H1 (cell line): ENCODE measurements at regions not wholly inside any gene's neighbourhood (a gene's known extent, or its start where the extent isn't known, plus 50 kb on each side); places are given as distances from the start of the nearest gene placed in this dataset.

Source experiments
- CTCF ChIA-PET: fragments of 300-600 bp; sonication (Branson Sonifier 250); formaldehyde crosslinking; loops from one replicate; lab custom pipeline; 2021; ENCODE audit not compliant: partially characterized antibody; lab: Charles Lee
- POLR2A ChIA-PET: fragments of 300-600 bp; sonication (Branson Sonifier 250); formaldehyde crosslinking; loops from one replicate; lab custom pipeline; 2021; ENCODE audit warnings: inconsistent platforms; ENCODE audit not compliant: partially characterized antibody; lab: Charles Lee
- DNase-seq, 2 experiments: peaks; one replicate each; pipeline versions ENCODE4 v3.0.0 to v3.0.0-alpha.2; 2010 to 2022; ENCODE audit warnings: low spot score in 2 of 2, low read depth in 1 of 2, mixed read lengths in 1 of 2
- FAIRE-seq: peaks from 2 replicates; lab custom pipeline; 2011; peaks lifted over from hg19 to GRCh38; lab: Jason Lieb, UNC
- H2AFZ ChIP-seq: 2 replicates; pipeline ENCODE4 v1.8.1; 2012; ENCODE audit warnings: low read length, inconsistent platforms
- H2AK5ac ChIP-seq: 2 replicates; pipeline ENCODE4 v1.6.1; 2013; ENCODE audit warnings: low read depth, low read length
- H2BK120ac ChIP-seq: replicated peaks from 2 replicates; pipeline ENCODE3; 2013; ENCODE audit warnings: low read depth, low read length, inconsistent platforms
- H2BK12ac ChIP-seq: 2 replicates; pipeline ENCODE4 v1.6.1; 2013; ENCODE audit warnings: low read depth, low read length
- H2BK15ac ChIP-seq: 2 replicates; pipeline ENCODE4 v1.6.1; 2013; ENCODE audit warnings: low read length
- H2BK20ac ChIP-seq: 2 replicates; pipeline ENCODE4 v1.6.1; 2013; ENCODE audit warnings: low read length
- H2BK5ac ChIP-seq: 2 replicates; pipeline ENCODE4 v1.6.1; 2013; ENCODE audit warnings: low read depth, low read length
- H3K14ac ChIP-seq: 2 replicates; pipeline ENCODE4 v1.6.1; 2013; ENCODE audit warnings: inconsistent platforms; ENCODE audit not compliant: insufficient read length
- H3K18ac ChIP-seq: 2 replicates; pipeline ENCODE4 v1.6.1; 2013; ENCODE audit warnings: low read length; ENCODE audit errors: extremely low read depth
- H3K23ac ChIP-seq: 2 replicates; pipeline ENCODE4 v1.6.1; 2013; ENCODE audit warnings: inconsistent platforms; ENCODE audit not compliant: insufficient read length
- H3K23me2 ChIP-seq: 2 replicates; pipeline ENCODE4 v1.6.1; 2013; ENCODE audit warnings: low read depth, low read length
- H3K27ac ChIP-seq: 2 replicates; pipeline ENCODE4 v1.6.1; 2011; ENCODE audit warnings: low read depth, low read length, inconsistent platforms
- H3K27me3 ChIP-seq, 4 experiments: replicated peaks in 1 of 4; 1 replicate in 1 of 4; 2 replicates in 3 of 4; pipeline versions ENCODE4 v1.6.1 to v1.8.1; 2011 to 2013; ENCODE audit warnings: low read length in 3 of 4, mild to moderate bottlenecking in 3 of 4, inconsistent platforms in 2 of 4, mixed read lengths in 2 of 4, moderate library complexity in 1 of 4; ENCODE audit not compliant: control insufficient read depth in 3 of 4, insufficient read depth in 3 of 4; ENCODE audit errors: extremely low read depth in 1 of 4
- H3K36me3 ChIP-seq, 4 experiments: 2 replicates each; pipeline versions ENCODE4 v1.6.1 to v1.8.1; 2011 to 2013; ENCODE audit warnings: mild to moderate bottlenecking in 4 of 4, low read length in 3 of 4, moderate library complexity in 2 of 4, control low read depth in 1 of 4, inconsistent platforms in 1 of 4; ENCODE audit not compliant: insufficient read depth in 4 of 4, control insufficient read depth in 2 of 4
- H3K4ac ChIP-seq: replicated peaks from 2 replicates; pipeline ENCODE3; 2013; ENCODE audit warnings: low read length, low read depth, mixed read lengths, inconsistent platforms; ENCODE audit not compliant: insufficient read length
- H3K4me1 ChIP-seq, 4 experiments: replicated peaks in 1 of 4; 1 replicate in 1 of 4; 2 replicates in 3 of 4; pipeline versions ENCODE4 v1.6.1 to v1.8.1; 2011 to 2013; ENCODE audit warnings: low read length in 3 of 4, inconsistent platforms in 2 of 4, mixed read lengths in 1 of 4; ENCODE audit not compliant: insufficient read depth in 4 of 4, control insufficient read depth in 3 of 4
- H3K4me2 ChIP-seq, 2 experiments: 2 replicates each; pipeline versions ENCODE4 v1.6.1 to v1.8.1; 2011 to 2013; ENCODE audit warnings: low read depth in 2 of 2, low read length in 2 of 2, control low read depth in 1 of 2, inconsistent platforms in 1 of 2, mild to moderate bottlenecking in 1 of 2; ENCODE audit not compliant: insufficient read depth in 1 of 2
- H3K4me3 ChIP-seq, 4 experiments: fragments of 200-600, 300-600 bp in 1 of 4; sonication (generic), shearing (Covaris generic), sonication (Bioruptor Twin) in 1 of 4; 2 replicates each; pipeline versions ENCODE4 v1.5.1 to v1.8.1; 2011 to 2016; ENCODE audit warnings: low read length in 4 of 4, low read depth in 3 of 4, control low read depth in 2 of 4, inconsistent platforms in 2 of 4, mild to moderate bottlenecking in 2 of 4, mixed read lengths in 1 of 4, moderate library complexity in 1 of 4; ENCODE audit not compliant: insufficient read depth in 2 of 4; ENCODE audit errors: extremely low read depth in 1 of 4
- H3K56ac ChIP-seq: replicated peaks from 2 replicates; pipeline ENCODE3; 2013; ENCODE audit warnings: low read depth, mild to moderate bottlenecking, mixed read lengths, low read length, inconsistent platforms; ENCODE audit not compliant: insufficient read length
- H3K79me1 ChIP-seq: 2 replicates; pipeline ENCODE4 v1.6.1; 2013; ENCODE audit warnings: low read depth, low read length, control low read depth
- H3K79me2 ChIP-seq, 2 experiments: 2 replicates each; pipeline versions ENCODE4 v1.6.1 to v1.8.1; 2012 to 2013; ENCODE audit warnings: low read length in 2 of 2, mild to moderate bottlenecking in 2 of 2, inconsistent platforms in 1 of 2; ENCODE audit not compliant: insufficient read depth in 2 of 2, control insufficient read depth in 1 of 2
- H3K9ac ChIP-seq, 4 experiments: replicated peaks in 1 of 4; 1 replicate in 1 of 4; 2 replicates in 3 of 4; pipeline versions ENCODE4 v1.6.1 to v1.8.1; 2011 to 2013; ENCODE audit warnings: low read depth in 3 of 4, low read length in 3 of 4, control low read depth in 2 of 4, mild to moderate bottlenecking in 2 of 4, moderate library complexity in 2 of 4, inconsistent platforms in 1 of 4; ENCODE audit errors: extremely low read depth in 1 of 4
- H3K9me3 ChIP-seq, 2 experiments: 2 replicates each; pipeline versions ENCODE4 v1.6.1 to v1.8.1; 2012 to 2013; ENCODE audit warnings: mild to moderate bottlenecking in 2 of 2, moderate library complexity in 2 of 2, control low read depth in 1 of 2, inconsistent platforms in 1 of 2, low read depth in 1 of 2, low read length in 1 of 2, mixed read lengths in 1 of 2; ENCODE audit not compliant: insufficient read depth in 2 of 2
- H4K20me1 ChIP-seq, 2 experiments: replicated peaks in 1 of 2; 2 replicates each; pipeline versions ENCODE3 to v1.8.1; 2011 to 2013; ENCODE audit warnings: inconsistent platforms in 2 of 2, low read length in 2 of 2, mild to moderate bottlenecking in 1 of 2; ENCODE audit not compliant: insufficient read depth in 2 of 2, control insufficient read depth in 1 of 2
- H4K5ac ChIP-seq: 2 replicates; pipeline ENCODE4 v1.6.1; 2013; ENCODE audit warnings: low read length, low read depth, mixed read lengths, inconsistent platforms; ENCODE audit not compliant: insufficient read length
- H4K8ac ChIP-seq: 2 replicates; pipeline ENCODE4 v1.8.0; 2013; ENCODE audit warnings: mild to moderate bottlenecking, moderate library complexity, low read length, inconsistent platforms; ENCODE audit not compliant: insufficient read depth; ENCODE audit errors: extremely low read depth
- H4K91ac ChIP-seq: replicated peaks from 2 replicates; pipeline ENCODE3; 2013; ENCODE audit warnings: low read length, mixed read lengths, inconsistent platforms; ENCODE audit not compliant: insufficient read length
- FOSL1 ChIP-seq: IDR thresholded peaks from 2 replicates; pipeline ENCODE4 v1.6.1; 2011; ENCODE audit warnings: mild to moderate bottlenecking, low read depth, low read length, moderate library complexity; ENCODE audit not compliant: insufficient read depth
- WGBS, 2 experiments: shearing (Covaris generic) in 1 of 2; methylation state at CpG; one replicate each; pipeline versions ENCODE4 v1.1.6 to v1.1.7; 2013 to 2015; ENCODE audit warnings: low lambda C conversion rate in 2 of 2, mixed read lengths in 2 of 2, inconsistent platforms in 1 of 2, low coverage in 1 of 2, missing lambda C conversion rate in 1 of 2; ENCODE audit not compliant: insufficient replicate concordance in 2 of 2, insufficient coverage in 1 of 2, insufficient read length in 1 of 2; ENCODE audit errors: extremely low coverage in 1 of 2, missing lambda C conversion rate in 1 of 2; 5-methylcytosine and 5-hydroxymethylcytosine counted together

GRCh38 chr3:147956615-147957014 lies 547.5 kb downstream of the ZIC1 start:
- no peak overlapping the region for H3K4me3 ChIP-seq

More at GRCh38 chr3:147956615-147957014, 547.5 kb downstream of the ZIC1 start:
- H3K23ac ChIP-seq, result no peak overlapping the region
- H3K79me1 ChIP-seq, result no peaks in the 10 kb centered on the region
- H2AFZ ChIP-seq, result no peak overlapping the region
- no peak overlapping the region for H4K91ac ChIP-seq
- H3K27me3 ChIP-seq, result no peaks in the 10 kb centered on the region
- no peak overlapping the region for H2AK5ac ChIP-seq
- H2BK12ac ChIP-seq, result no peak overlapping the region
- no peak overlapping the region for H3K56ac ChIP-seq
- no peak overlapping the region for H4K8ac ChIP-seq
- H3K9ac ChIP-seq, result no peak overlapping the region
- WGBS, 2 experiments, result 91% methylated on average over 1 of the region's 1 CpG; no CpG with 5 or more reads in 1 of the 2 experiments
- no peaks in the 10 kb centered on the region for H3K79me2 ChIP-seq
- TF ChIP-seq FOSL1, result no peak
- no peak overlapping the region for H3K18ac ChIP-seq
- peaks cover 0 to 2% (median 0%) of the 10 kb centered on the region in 4 experiments; a peak in 1 of 7 replicates for H3K4me1 ChIP-seq
- no peaks in the 10 kb centered on the region for H3K36me3 ChIP-seq
- no peaks in the 10 kb centered on the region for H3K9me3 ChIP-seq
- CTCF ChIA-PET, result interaction anchor here (1.0 kb wide), 1 partner anchor 121 kb away, joined by 4 read pairs; no protein-coding TSS in a partner anchor
- no peaks in the 10 kb centered on the region for H3K23me2 ChIP-seq
- H2BK15ac ChIP-seq, result no peak overlapping the region
- POLR2A ChIA-PET, result no interaction called here
- no peak for DNase-seq
- no peak overlapping the region for H2BK5ac ChIP-seq
- H3K27ac ChIP-seq, result no peak overlapping the region
- H3K4ac ChIP-seq, result no peak overlapping the region
- no peak overlapping the region for H4K5ac ChIP-seq
- H3K4me2 ChIP-seq, result no peak overlapping the region
- H2BK120ac ChIP-seq, result no peak overlapping the region
- H3K14ac ChIP-seq, result no peak overlapping the region
- H2BK20ac ChIP-seq, result no peak overlapping the region
- no peak for FAIRE-seq
- H4K20me1 ChIP-seq, result no peaks in the 10 kb centered on the region
